Neural cell (in vitro differentiated cells): ENCODE measurements at regions not wholly inside any gene's neighbourhood (a gene's known extent, or its start where the extent isn't known, plus 50 kb on each side); places are given as distances from the start of the nearest gene placed in this dataset.

Experiments
- CTCF ChIP-seq: fragments of 450-650 bp; IDR thresholded peaks from 2 replicates; pipeline ENCODE4 v1.5.1; 2014; ENCODE audit warnings: antibody characterized with exemption, mild to moderate bottlenecking, moderate library complexity; ENCODE audit not compliant: poor library complexity, severe bottlenecking
- EZH2 ChIP-seq: fragments of 200-600, 300-800 bp; shearing (Covaris generic), sonication (generic); IDR thresholded peaks from 2 replicates; pipeline ENCODE4 v1.6.1; 2014; ENCODE audit warnings: antibody characterized with exemption, low read length, borderline replicate concordance, mild to moderate bottlenecking; ENCODE audit not compliant: insufficient read depth, poor library complexity, severe bottlenecking
- POLR2AphosphoS5 ChIP-seq: IDR thresholded peaks from 2 replicates; pipeline ENCODE4 v1.6.1; 2012
- REST ChIP-seq: IDR thresholded peaks from 2 replicates; pipeline ENCODE4 v1.6.1; 2012; ENCODE audit warnings: borderline replicate concordance
- TAF1 ChIP-seq: IDR thresholded peaks from 2 replicates; pipeline ENCODE4 v1.6.1; 2012; ENCODE audit warnings: low read depth

- no peak for TF ChIP-seq CTCF
- no peak for TF ChIP-seq REST
- no peak for TF ChIP-seq EZH2
- TF ChIP-seq POLR2AphosphoS5, result no peak
- no peak for TF ChIP-seq TAF1
These were observed 168.3 kb downstream of the PLPP3 start for GRCh38 chr1:56411021-56411420.
